HFFc6 (cell line): ENCODE measurements at regions not wholly inside any gene's neighbourhood (a gene's known extent, or its start where the extent isn't known, plus 50 kb on each side); places are given as distances from the start of the nearest gene placed in this dataset. TPM values are rescaled to one million over a fixed set of nuclear protein-coding genes. Genes with fewer than 3 reads are reported as not detected.

Experiments used
- DNase-seq: peaks from one replicate; pipeline ENCODE4 v3.0.0-alpha.2; 2018
- H3K27ac Mint-ChIP-seq: 2 replicates; pipeline ENCODE4 v1.8.0; 2020; ENCODE audit warnings: mild to moderate bottlenecking, mixed read lengths
- H3K27me3 Mint-ChIP-seq: 2 replicates; pipeline ENCODE4 v1.8.0; 2021; ENCODE audit warnings: mild to moderate bottlenecking, moderate library complexity, mixed read lengths; ENCODE audit not compliant: insufficient read depth
- H3K36me3 Mint-ChIP-seq: 2 replicates; pipeline ENCODE4 v1.8.0; 2021; ENCODE audit warnings: low read depth, mixed read lengths
- H3K4me1 Mint-ChIP-seq: 2 replicates; pipeline ENCODE4 v1.8.0; 2020; ENCODE audit warnings: low read depth, mixed read lengths
- H3K4me3 Mint-ChIP-seq: 2 replicates; pipeline ENCODE4 v1.8.0; 2020; ENCODE audit warnings: mild to moderate bottlenecking, moderate library complexity, mixed read lengths
- H3K9me3 Mint-ChIP-seq: 2 replicates; pipeline ENCODE4 v1.8.0; 2020; ENCODE audit warnings: mild to moderate bottlenecking, mixed read lengths
- CTCF ChIP-seq: fragments of 200-600 bp; sonication (generic); IDR thresholded peaks from 2 replicates; pipeline ENCODE4 v1.5.0; 2021; ENCODE audit warnings: antibody characterized with exemption, mild to moderate bottlenecking
- microRNA-seq: library from miRNA; unstranded; fragments of <30 nt; microRNA quantifications from one replicate; pipeline ENCODE4, GENCODE V29; 2019

GRCh38 chr2:65483763-65484162 lies 51.4 kb upstream of the SPRED2 start:
- peaks cover 19% of the 10 kb centered on the region for H3K9me3 Mint-ChIP-seq
- H3K27me3 Mint-ChIP-seq = peaks cover 9% of the 10 kb centered on the region
- no peaks in the 10 kb centered on the region for H3K4me1 Mint-ChIP-seq
- TF ChIP-seq CTCF = no peak
- peaks cover 17% of the 10 kb centered on the region for H3K36me3 Mint-ChIP-seq
- no peak for DNase-seq
- H3K27ac Mint-ChIP-seq = no peak overlapping the region
- no peak overlapping the region for H3K4me3 Mint-ChIP-seq

- no peak for DNase-seq
- Mint-ChIP-seq H3K4me1 (no peaks in the 10 kb centered on the region), H3K27me3 (peaks cover 9% of the 10 kb centered on the region), H3K4me3 (no peak overlapping the region), H3K36me3 (peaks cover 9% of the 10 kb centered on the region), H3K9me3 (peaks cover 17% of the 10 kb centered on the region), H3K27ac (no peak overlapping the region)
- no peak for TF ChIP-seq CTCF
These were observed 50.6 kb upstream of the SPRED2 start for GRCh38 chr2:65482971-65483370.

Small RNAs in the stretch of these regions (microRNA-seq; reads per million reads assigned to microRNA genes)
- gene MIR4778 = not detected
